Esophagus (tissue), 2 donors: ENCODE measurements at regions not wholly inside any gene's neighbourhood (a gene's known extent, or its start where the extent isn't known, plus 50 kb on each side); places are given as distances from the start of the nearest gene placed in this dataset.

Source experiments
- H3K27ac ChIP-seq, 2 donors: one replicate each; pipeline ENCODE4 v1.5.1; 2013; ENCODE audit warnings: low read depth in 2 of 2, mild to moderate bottlenecking in 2 of 2, inconsistent platforms in 1 of 2, low read length in 1 of 2, moderate library complexity in 1 of 2
- H3K27me3 ChIP-seq, 2 donors: one replicate each; pipeline ENCODE4 v1.6.1; 2013; ENCODE audit warnings: low read length in 2 of 2, control low read depth in 1 of 2, mild to moderate bottlenecking in 1 of 2; ENCODE audit not compliant: insufficient read depth in 2 of 2, control insufficient read depth in 1 of 2
- H3K36me3 ChIP-seq, 2 donors: one replicate each; pipeline ENCODE4 v1.6.1; 2013; ENCODE audit warnings: low read length in 1 of 2; ENCODE audit not compliant: control insufficient read depth in 2 of 2, insufficient read depth in 2 of 2
- H3K4me1 ChIP-seq, 2 donors: one replicate each; pipeline ENCODE4 v1.6.1; 2013; ENCODE audit warnings: low read length in 1 of 2; ENCODE audit not compliant: control insufficient read depth in 2 of 2, insufficient read depth in 2 of 2
- H3K4me3 ChIP-seq, 2 donors: one replicate each; pipeline ENCODE4 v1.5.1; 2013; ENCODE audit warnings: low read length in 2 of 2, mild to moderate bottlenecking in 2 of 2, low read depth in 1 of 2, moderate library complexity in 1 of 2
- H3K9me3 ChIP-seq, 2 donors: one replicate each; pipeline ENCODE4 v1.6.1; 2013; ENCODE audit warnings: mild to moderate bottlenecking in 2 of 2, low read depth in 1 of 2, low read length in 1 of 2, moderate library complexity in 1 of 2; ENCODE audit not compliant: control insufficient read depth in 2 of 2, insufficient read depth in 1 of 2
- WGBS, 2 donors: extraction: QIAGEN DNeasy Blood & Tissue Kit; methylation state at CpG; one replicate each; pipeline ENCODE4 v1.1.7; 2013; 5-methylcytosine and 5-hydroxymethylcytosine counted together
- donor health status: healthy with polysubstance abuse.
- donor health status: Bipolar disorder and iron deficiency.

DNA sequence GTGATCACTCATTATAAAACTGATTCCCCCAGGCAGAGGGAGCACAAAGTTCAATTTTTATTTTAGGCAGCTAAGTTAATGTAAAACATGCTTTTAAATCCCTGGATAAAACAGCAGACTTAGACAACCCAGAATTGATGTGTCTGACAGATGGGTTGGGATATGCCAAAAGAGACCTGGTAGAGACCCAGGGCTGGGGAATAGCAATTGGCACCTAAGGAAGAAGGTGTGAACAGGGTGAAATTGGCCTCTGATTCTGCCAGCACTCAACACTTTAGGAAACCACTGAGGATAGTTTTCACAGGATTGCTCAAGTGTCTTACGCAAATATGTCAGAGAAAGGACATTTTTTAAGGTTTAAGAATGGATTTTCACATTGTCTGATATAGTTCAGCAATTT is 938.2 kb upstream of the CDH8 start:
- H3K27me3 ChIP-seq: no peaks in the 10 kb centered on the region
- H3K4me3 ChIP-seq: no peak overlapping the region
- H3K4me1 ChIP-seq: no peaks in the 10 kb centered on the region
- peaks cover 0 to 2% of the 10 kb centered on the region in 2 donors for H3K9me3 ChIP-seq
- no peak overlapping the region for H3K27ac ChIP-seq
- 82 to 85% methylated on average over 1 of the region's 1 CpG for whole genome bisulfite sequencing, 2 donors
- no peaks in the 10 kb centered on the region for H3K36me3 ChIP-seq

DNA sequence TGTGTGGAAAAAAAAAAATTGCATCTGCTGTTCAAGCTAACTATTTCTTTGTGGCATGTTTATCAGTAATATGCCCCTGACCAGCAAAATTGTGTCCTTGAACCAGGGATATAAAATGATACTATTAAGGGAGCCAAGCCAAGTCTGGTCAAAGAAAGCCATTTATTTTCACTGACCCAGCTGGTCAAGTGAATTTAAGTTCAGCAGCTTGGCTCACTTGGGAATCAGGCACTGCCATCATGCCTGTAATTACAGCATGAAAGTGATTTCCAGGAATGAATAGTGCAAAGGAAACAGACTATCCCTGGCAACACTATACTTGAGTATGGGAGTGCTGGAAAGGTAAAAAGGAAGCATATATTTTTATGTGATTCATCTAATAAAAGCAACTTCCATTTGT is 934.6 kb upstream of the CDH8 start:
- Histone ChIP-seq H3K36me3 (no peaks in the 10 kb centered on the region), H3K4me1 (no peaks in the 10 kb centered on the region), H3K27ac (no peak overlapping the region), H3K27me3 (no peaks in the 10 kb centered on the region), H3K4me3 (no peak overlapping the region), H3K9me3 (peaks cover 0 to 2% of the 10 kb centered on the region in 2 donors)

DNA sequence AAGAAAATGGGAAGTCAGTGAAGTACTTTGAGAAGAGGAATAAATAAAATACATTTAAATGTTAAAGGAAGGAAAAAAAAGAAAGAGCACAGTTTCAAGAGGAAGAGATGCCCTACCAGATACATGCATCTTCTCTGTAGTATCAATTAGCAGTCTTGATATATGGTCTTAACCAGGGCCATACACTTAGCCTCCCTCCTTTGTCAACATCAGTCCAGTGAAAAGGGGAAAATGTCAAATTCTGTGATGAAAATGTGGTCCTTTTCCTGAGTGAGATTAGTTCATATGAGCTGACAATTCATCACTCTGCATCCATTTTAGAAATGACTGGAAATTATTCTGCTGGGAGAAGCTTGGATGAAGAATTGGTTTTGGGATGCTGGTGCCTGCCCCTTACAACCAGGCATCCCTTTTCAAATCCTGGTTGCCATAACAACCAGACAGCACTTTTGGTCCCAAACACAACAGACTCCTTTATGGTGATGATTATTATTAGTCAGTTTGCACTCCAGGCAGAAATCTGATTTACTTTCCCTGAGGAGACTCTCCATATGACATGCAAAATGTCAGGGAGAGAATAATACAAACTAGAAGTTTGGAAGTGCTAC is 933.6 kb upstream of the CDH8 start:
- no peaks in the 10 kb centered on the region for H3K27me3 ChIP-seq
- H3K4me3 ChIP-seq: no peak overlapping the region
- no peak overlapping the region for H3K27ac ChIP-seq
- peaks cover 0 to 2% of the 10 kb centered on the region in 2 donors for H3K9me3 ChIP-seq
- no peaks in the 10 kb centered on the region for H3K4me1 ChIP-seq
- H3K36me3 ChIP-seq: no peaks in the 10 kb centered on the region

DNA sequence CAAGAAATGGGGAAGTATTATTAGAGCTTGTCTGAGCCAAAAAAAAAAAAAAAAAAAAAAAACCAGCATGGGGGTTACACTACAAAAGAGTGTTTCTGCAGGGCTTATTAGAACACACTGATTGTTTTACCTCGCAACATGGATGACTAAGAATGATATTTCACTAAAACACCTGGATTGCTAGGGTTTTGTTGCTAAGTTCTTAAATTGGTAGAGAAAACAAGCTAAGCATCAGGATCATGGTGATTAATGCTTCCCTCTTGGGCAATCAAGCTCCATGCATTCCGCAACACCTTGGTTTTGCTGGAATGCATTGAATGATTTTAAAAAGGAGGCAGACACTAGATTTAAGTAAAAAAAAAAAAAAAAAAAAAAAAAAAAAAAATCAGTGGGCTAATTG is 931.4 kb upstream of the CDH8 start:
- Histone ChIP-seq H3K4me1 (no peaks in the 10 kb centered on the region), H3K9me3 (no peaks in the 10 kb centered on the region), H3K4me3 (no peak overlapping the region), H3K36me3 (no peaks in the 10 kb centered on the region), H3K27ac (no peak overlapping the region), H3K27me3 (no peaks in the 10 kb centered on the region)
- WGBS, 2 donors: 70 to 78% methylated on average over 2 of the region's 2 CpGs

DNA sequence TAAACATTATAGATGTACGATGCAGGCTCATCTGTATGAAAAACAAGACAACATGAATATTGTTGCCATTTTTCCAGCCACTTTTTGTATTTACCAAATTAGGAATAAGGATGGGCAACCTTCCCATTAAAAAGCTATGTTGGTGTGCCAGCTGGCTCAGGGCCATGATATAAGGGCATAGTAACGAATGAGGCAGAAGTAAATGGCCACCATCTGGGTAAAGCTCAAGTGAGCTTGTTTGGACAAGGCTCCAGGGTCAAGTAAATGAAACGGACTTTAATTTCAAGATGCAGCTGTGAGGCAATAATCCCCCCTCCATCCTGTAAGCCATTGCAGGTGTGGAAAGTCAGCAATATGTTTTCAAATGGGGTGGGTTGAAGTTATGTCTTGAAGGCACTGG is 930.9 kb upstream of the CDH8 start:
- Histone ChIP-seq H3K9me3 (no peaks in the 10 kb centered on the region), H3K4me1 (no peaks in the 10 kb centered on the region), H3K36me3 (no peaks in the 10 kb centered on the region), H3K4me3 (no peak overlapping the region), H3K27ac (no peak overlapping the region), H3K27me3 (no peaks in the 10 kb centered on the region)
- 28 to 36% methylated on average over 3 of the region's 3 CpGs for whole genome bisulfite sequencing, 2 donors

DNA sequence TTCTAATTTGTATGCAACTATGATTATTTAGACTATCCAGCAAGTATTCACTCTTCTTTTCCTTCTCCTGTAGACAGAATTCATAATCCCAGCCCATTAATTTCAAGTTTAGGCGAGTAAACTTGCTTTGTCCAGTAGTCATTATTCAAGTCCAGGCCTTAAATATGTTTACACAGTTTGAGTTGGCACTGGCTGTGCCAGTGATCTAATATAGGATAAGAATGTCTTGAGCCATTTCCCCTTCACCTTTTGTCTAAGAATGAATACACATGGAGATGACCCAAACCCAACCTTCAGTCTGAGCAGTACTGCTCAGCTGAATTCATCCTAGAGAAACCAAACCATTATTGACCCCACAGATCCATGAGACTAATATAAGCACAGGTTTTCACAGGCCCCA is 930.4 kb upstream of the CDH8 start:
- 33 to 50% methylated on average over 1 of the region's 1 CpG for WGBS, 2 donors
- no peaks in the 10 kb centered on the region for H3K36me3 ChIP-seq
- H3K4me1 ChIP-seq: no peaks in the 10 kb centered on the region
- H3K27ac ChIP-seq: no peak overlapping the region
- H3K9me3 ChIP-seq: no peaks in the 10 kb centered on the region
- no peaks in the 10 kb centered on the region for H3K27me3 ChIP-seq
- no peak overlapping the region for H3K4me3 ChIP-seq

DNA sequence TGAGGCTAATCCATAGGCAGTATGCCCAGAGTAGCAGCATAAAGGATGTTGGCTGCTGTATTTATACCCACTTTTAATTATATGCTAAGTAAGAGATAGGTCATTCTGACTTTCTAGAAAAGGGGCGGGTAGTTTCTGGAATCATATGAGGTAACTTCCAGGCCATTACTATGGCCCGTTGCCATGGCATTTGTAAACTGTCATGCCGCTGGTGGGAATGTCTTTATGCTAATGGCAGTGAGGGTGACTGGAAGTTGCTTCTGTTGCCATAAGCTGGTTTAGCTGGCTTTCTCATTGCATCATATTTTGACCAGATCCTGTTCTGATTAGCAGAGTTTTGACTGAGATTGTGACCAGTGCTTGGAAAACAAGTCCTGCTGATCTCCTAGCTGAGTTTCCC is 929.6 kb upstream of the CDH8 start:
- no peaks in the 10 kb centered on the region for H3K9me3 ChIP-seq
- WGBS, 2 donors: 88 to 89% methylated on average over 3 of the region's 3 CpGs
- no peaks in the 10 kb centered on the region for H3K36me3 ChIP-seq
- H3K27ac ChIP-seq: no peak overlapping the region
- H3K4me1 ChIP-seq: no peaks in the 10 kb centered on the region
- H3K4me3 ChIP-seq: no peak overlapping the region
- H3K27me3 ChIP-seq: no peaks in the 10 kb centered on the region

DNA sequence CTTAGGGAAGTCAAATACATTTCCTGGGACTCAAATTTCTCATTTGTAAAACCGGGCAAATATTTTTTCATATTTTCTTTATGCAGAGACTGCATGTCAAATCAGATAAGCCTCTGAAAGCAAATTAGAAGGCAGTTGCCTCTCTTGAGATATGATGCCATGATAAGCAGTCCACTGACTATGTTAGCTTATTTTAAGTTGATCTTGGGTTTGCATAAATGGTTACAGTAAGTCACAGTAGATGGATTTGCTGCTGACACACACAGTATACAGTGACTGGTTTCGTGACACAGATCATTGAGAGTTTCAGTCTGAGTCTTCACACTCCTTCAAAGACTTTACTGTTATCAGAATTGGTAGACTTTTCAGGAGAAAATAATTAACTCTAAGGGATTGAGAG is 927.6 kb upstream of the CDH8 start:
- Histone ChIP-seq H3K27me3 (no peaks in the 10 kb centered on the region), H3K4me3 (no peak overlapping the region)

DNA sequence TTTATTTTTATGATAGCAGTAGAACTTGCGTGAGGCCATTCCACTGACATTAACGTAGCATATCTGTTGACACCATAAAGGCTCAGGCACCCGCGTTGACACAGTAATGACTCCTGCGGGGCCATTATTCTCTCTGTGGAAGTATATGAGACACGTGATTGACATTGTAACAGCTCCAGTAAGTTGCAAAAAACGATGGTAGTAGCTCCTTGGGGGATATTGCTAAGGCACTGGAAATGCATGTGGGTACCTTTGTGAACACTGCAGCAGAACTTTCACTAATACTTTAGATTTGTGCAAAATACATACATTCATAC is 918.8 kb upstream of the CDH8 start:
- no peaks in the 10 kb centered on the region for H3K27me3 ChIP-seq
- H3K27ac ChIP-seq: no peak overlapping the region
- no peaks in the 10 kb centered on the region for H3K36me3 ChIP-seq
- no peaks in the 10 kb centered on the region for H3K9me3 ChIP-seq
- H3K4me3 ChIP-seq: no peak overlapping the region
- no peaks in the 10 kb centered on the region for H3K4me1 ChIP-seq
- 55 to 63% methylated on average over 7 of the region's 7 CpGs for WGBS, 2 donors

More for the DNA sequence above, 927.6 kb upstream of the CDH8 start:
- Histone ChIP-seq H3K9me3 (no peaks in the 10 kb centered on the region), H3K36me3 (no peaks in the 10 kb centered on the region), H3K27ac (no peak overlapping the region), H3K4me1 (no peaks in the 10 kb centered on the region)
- 51 to 63% methylated on average over 2 of the region's 2 CpGs for WGBS, 2 donors

DNA sequence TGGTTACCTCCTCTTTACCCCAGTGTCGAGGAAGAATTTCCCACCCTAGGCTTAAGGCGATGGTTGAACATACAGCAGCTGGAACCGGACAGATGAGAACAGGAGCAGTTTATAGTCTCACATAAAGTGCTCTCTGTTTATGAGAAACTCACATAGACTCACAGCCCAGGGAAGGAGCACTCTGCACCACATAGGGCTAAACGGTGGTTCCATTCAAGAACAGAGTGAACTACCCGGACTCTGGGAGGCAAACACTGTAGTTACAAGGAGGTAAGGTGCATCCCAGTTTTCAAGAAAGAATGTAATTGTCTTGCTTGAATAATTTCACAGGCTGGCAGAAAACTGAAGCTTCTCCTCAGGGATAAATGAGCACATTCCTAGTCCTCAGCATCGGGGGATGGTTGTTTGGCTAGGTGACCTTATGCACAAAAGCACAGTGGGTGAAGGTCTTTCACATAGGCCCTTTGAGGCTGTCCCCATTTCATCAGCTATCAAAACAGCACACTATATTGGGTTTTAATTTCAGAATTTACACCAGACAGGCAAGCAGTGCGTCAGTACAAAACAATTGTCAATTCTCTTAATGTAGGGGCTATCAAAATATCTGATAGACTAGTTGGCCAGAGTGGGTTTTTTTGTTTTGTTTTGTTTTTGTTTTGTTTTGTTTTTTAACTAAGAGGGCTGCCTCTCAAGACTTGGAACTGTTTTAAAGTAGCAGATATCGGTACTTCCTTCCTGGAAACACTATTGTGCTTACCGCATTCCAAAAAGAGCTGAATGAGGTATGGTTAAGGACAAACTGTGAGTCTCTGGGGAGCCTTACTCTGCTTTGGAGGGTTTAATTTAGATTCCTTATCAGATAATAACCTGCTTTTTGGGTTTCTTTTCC is 918.1 kb upstream of the CDH8 start:
- H3K36me3 ChIP-seq: no peaks in the 10 kb centered on the region
- no peaks in the 10 kb centered on the region for H3K27me3 ChIP-seq
- 64% methylated on average over 9 of the region's 9 CpGs for WGBS, 2 donors
- H3K9me3 ChIP-seq: no peaks in the 10 kb centered on the region
- H3K4me1 ChIP-seq: no peaks in the 10 kb centered on the region
- no peak overlapping the region for H3K4me3 ChIP-seq
- no peak overlapping the region for H3K27ac ChIP-seq
